Dermis blood vessel endothelial cell (primary cell): ENCODE measurements at regions not wholly inside any gene's neighbourhood (a gene's known extent, or its start where the extent isn't known, plus 50 kb on each side); places are given as distances from the start of the nearest gene placed in this dataset.
"Not testable (repeated sequence)": the region's sequence is repeated elsewhere in the genome, so short reads cannot be mapped to it uniquely, and the experiment has no call there.

Experiments
- DNase-seq: peaks from one replicate; pipeline ENCODE4 v3.0.0; 2010

GRCh38 chr2:109669731-109670130 is 55.6 kb downstream of the SOWAHC start:
- DNase-seq: no peak

GRCh38 chr2:109670556-109671411 is 56.6 kb downstream of the SOWAHC start:
- DNase-seq: no peak

- DNase-seq: no peak
Observed at GRCh38 chr2:109674894-109675534, 60.9 kb downstream of the SOWAHC start.

GRCh38 chr2:109675666-109676345 is 61.6 kb downstream of the SOWAHC start:
- no peak for DNase-seq

- DNase-seq: no peak
Observed at GRCh38 chr2:109676346-109676902, 62.3 kb downstream of the SOWAHC start.

- DNase-seq: not testable (repeated sequence)
Observed at GRCh38 chr2:109677121-109677731, 63.1 kb downstream of the SOWAHC start.

- DNase-seq: no peak
Observed at GRCh38 chr2:109677835-109678580, 63.8 kb downstream of the SOWAHC start.

- DNase-seq: peak; percentile 42
Observed at GRCh38 chr2:109678724-109679201, 64.6 kb downstream of the SOWAHC start.

GRCh38 chr2:109679225-109679624 is 65.1 kb downstream of the SOWAHC start:
- no peak for DNase-seq

GRCh38 chr2:109679626-109680025 is 65.5 kb downstream of the SOWAHC start:
- no peak for DNase-seq

GRCh38 chr2:109680523-109681297 is 66.5 kb downstream of the SOWAHC start:
- DNase-seq: no peak

- peak; percentile 14 for DNase-seq
Observed at GRCh38 chr2:109681633-109682380, 67.6 kb downstream of the SOWAHC start.

GRCh38 chr2:109683452-109683851 is 69.3 kb downstream of the SOWAHC start:
- no peak for DNase-seq

- no peak for DNase-seq
Observed at GRCh38 chr2:109685453-109685852, 71.3 kb downstream of the SOWAHC start.

GRCh38 chr2:109686921-109687320 is 72.8 kb downstream of the SOWAHC start:
- DNase-seq: no peak

GRCh38 chr2:109689182-109689930 is 75.2 kb downstream of the SOWAHC start:
- DNase-seq: no peak

GRCh38 chr2:109689973-109690372 is 75.8 kb downstream of the SOWAHC start:
- DNase-seq: no peak

- DNase-seq: no peak
Observed at GRCh38 chr2:109690457-109690821, 76.3 kb downstream of the SOWAHC start.

- no peak for DNase-seq
Observed at GRCh38 chr2:109690822-109691541, 76.8 kb downstream of the SOWAHC start.
